A549 (cell line): ENCODE measurements at regions not wholly inside any gene's neighbourhood (a gene's known extent, or its start where the extent isn't known, plus 50 kb on each side); places are given as distances from the start of the nearest gene placed in this dataset.

ENCODE experiments used
- JUNB ChIP-seq: fragments of >200 bp; sonication (Bioruptor Twin); formaldehyde crosslinking; IDR thresholded peaks from 2 replicates; pipeline ENCODE4 v1.6.1; 2016
- NR3C1 ChIP-seq: fragments of >200 bp; sonication (Bioruptor Twin); formaldehyde crosslinking; IDR thresholded peaks from 3 replicates; pipeline ENCODE4 v1.6.1; 2017
- POLR2A ChIP-seq: IDR thresholded peaks from 2 replicates; pipeline ENCODE4 v1.6.1; 2012; ENCODE audit warnings: mild to moderate bottlenecking, low read length
- RFX5 ChIP-seq: fragments of 450-650 bp; IDR thresholded peaks from 2 replicates; pipeline ENCODE4 v1.7.1; 2014; ENCODE audit warnings: antibody characterized with exemption, mild to moderate bottlenecking, moderate library complexity
- TF ChIP-seq, protein P1 (sequence below): fragments of >200 bp; sonication (Bioruptor Twin); formaldehyde crosslinking; IDR thresholded peaks from 3 replicates; pipeline ENCODE4 v1.5.1; 2016

DNA sequence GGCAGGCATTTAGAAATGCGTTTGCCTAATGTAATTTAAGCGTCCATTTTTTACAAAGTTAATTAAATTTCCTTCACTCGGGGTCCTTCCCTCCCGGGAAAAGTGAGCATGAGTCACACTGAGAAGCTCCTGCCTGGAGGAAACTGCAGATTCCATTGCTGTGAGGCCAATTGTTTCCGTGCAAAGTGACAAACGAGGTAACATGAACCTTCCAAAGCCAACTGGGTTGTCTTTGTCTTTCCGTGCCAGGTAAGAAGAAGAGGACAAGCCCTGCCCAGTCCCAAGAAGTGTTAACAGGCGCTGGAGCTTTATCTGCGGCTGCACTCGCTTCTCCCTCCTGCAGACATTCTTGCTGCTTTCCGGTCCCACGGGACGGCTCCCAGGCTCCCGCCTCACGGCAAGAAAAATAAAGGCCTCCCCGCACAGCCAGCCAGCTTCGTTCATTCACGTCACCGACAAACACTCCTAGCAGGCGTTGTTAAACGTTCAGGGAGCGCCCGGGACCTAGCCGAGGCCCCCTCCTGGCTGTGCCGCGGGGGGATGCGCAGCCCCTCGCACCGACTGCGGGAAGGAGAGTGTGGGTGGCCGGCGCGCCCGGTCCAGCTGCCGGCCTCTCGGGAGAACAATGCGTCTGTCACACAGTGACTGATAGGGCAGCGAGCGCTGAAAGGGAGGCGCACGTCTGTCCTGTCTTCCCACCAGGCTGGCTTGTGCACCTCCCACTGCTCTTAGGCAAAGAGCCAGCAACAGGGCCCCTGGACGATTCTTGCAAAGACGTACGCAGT is 61.5 kb upstream of the HDDC2 start:
- no peak for TF ChIP-seq POLR2A
- TF ChIP-seq NR3C1 = no peak
- TF ChIP-seq RFX5 = no peak
- no peak for TF ChIP-seq JUNB
- TF ChIP-seq, protein P1, sequence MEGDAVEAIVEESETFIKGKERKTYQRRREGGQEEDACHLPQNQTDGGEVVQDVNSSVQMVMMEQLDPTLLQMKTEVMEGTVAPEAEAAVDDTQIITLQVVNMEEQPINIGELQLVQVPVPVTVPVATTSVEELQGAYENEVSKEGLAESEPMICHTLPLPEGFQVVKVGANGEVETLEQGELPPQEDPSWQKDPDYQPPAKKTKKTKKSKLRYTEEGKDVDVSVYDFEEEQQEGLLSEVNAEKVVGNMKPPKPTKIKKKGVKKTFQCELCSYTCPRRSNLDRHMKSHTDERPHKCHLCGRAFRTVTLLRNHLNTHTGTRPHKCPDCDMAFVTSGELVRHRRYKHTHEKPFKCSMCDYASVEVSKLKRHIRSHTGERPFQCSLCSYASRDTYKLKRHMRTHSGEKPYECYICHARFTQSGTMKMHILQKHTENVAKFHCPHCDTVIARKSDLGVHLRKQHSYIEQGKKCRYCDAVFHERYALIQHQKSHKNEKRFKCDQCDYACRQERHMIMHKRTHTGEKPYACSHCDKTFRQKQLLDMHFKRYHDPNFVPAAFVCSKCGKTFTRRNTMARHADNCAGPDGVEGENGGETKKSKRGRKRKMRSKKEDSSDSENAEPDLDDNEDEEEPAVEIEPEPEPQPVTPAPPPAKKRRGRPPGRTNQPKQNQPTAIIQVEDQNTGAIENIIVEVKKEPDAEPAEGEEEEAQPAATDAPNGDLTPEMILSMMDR = no peak
